ENCODE measurements at regions not wholly inside any gene's neighbourhood (a gene's known extent, or its start where the extent isn't known, plus 50 kb on each side); places are given as distances from the start of the nearest gene placed in this dataset.
A peak's percentile ranks its signal among the peaks of the same experiment; 100 is the strongest.

GRCh38 chr9:84419031-84419602, 78.6 kb upstream of the SLC28A3 start:
- DNase-seq (ENCODE audit: low read depth) = no peak
- H3K4me3 ChIP-seq (ENCODE audit: low read depth, low read length) = no peak overlapping the region
- no peak for TF ChIP-seq CTCF (IDR thresholded peaks at IDR 0.05; ENCODE audit: control insufficient read depth, extremely low read depth, insufficient read depth)

DNA sequence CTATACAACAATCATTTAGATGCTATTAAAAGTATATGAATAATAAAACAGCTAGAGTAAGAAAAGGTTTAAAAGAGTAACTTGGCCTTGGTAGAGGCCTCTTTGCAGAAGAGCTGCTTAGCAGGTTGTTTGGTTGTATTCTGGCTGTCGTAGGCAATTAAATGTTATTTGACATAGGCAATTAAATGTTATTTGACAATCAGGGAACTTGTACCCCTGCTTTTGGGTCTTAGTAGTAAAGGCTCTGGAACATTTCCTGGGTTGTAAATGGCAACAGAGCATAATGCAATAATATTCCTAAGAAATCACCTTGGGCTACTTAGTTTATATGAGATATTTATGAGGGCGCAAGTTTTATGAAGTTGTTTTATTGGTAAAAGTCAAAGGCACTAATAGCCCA, 84.4 kb upstream of the SLC28A3 start:
- no peak for TF ChIP-seq CTCF (IDR thresholded peaks at IDR 0.05; ENCODE audit: control insufficient read depth, extremely low read depth, insufficient read depth)
- peak; percentile 87 for DNase-seq (ENCODE audit: low read depth)
- H3K4me3 ChIP-seq (ENCODE audit: low read depth, low read length) = no peak overlapping the region

- no peak overlapping the region for H3K4me3 ChIP-seq (ENCODE audit: low read depth, low read length)
- no peak for TF ChIP-seq CTCF (IDR thresholded peaks at IDR 0.05; ENCODE audit: control insufficient read depth, extremely low read depth, insufficient read depth)
- no peak for DNase-seq (ENCODE audit: low read depth)
These were observed 92.2 kb upstream of the SLC28A3 start for GRCh38 chr9:84432746-84433145.

GRCh38 chr9:84435902-84436301, 95.3 kb upstream of the SLC28A3 start:
- no peak for DNase-seq (ENCODE audit: low read depth)
- no peak overlapping the region for H3K4me3 ChIP-seq (ENCODE audit: low read depth, low read length)
- TF ChIP-seq CTCF (IDR thresholded peaks at IDR 0.05; ENCODE audit: control insufficient read depth, extremely low read depth, insufficient read depth) = no peak

DNA sequence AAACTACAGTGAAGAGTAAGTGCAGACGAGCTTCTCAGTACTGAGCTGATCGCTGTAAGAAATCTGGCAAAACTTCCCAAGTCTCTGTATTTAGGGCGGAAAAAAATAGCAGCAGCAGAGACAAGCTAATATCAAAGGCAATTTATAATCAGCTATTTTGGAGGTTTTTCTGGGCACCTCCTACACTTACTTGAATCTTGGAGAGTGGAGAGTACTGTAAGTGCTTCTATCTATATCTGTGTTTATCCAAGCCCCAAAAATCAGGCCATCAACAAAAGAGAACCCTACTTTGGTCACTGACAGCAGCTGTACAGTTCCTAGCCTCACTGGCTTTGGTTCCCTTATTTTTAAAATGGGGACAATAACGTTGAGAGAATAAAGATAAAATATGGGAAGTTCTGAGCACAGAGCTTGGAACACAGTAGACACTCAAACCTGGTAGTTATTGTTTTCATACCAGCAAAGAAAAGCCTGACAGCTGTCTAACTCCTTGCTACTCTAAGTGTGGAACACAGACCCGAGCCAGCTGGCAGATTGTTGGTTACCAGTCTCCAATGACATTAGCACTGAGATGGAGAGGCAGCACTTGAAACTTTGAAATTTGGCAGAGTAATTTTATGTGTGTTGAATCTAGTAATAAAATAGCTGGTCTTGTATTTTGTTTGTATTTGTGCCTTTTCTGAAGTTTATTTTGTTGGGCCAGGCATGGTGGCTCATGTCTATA, 96.0 kb upstream of the SLC28A3 start:
- no peak overlapping the region for H3K4me3 ChIP-seq (ENCODE audit: low read depth, low read length)
- peak; percentile 51 for DNase-seq (ENCODE audit: low read depth)
- no peak for TF ChIP-seq CTCF (IDR thresholded peaks at IDR 0.05; ENCODE audit: control insufficient read depth, extremely low read depth, insufficient read depth)

- DNase-seq (ENCODE audit: low read depth) = no peak
- H3K4me3 ChIP-seq (ENCODE audit: low read depth, low read length) = no peak overlapping the region
- no peak for TF ChIP-seq CTCF (IDR thresholded peaks at IDR 0.05; ENCODE audit: control insufficient read depth, extremely low read depth, insufficient read depth)
These were observed 97.8 kb upstream of the SLC28A3 start for GRCh38 chr9:84438391-84438790.

DNA sequence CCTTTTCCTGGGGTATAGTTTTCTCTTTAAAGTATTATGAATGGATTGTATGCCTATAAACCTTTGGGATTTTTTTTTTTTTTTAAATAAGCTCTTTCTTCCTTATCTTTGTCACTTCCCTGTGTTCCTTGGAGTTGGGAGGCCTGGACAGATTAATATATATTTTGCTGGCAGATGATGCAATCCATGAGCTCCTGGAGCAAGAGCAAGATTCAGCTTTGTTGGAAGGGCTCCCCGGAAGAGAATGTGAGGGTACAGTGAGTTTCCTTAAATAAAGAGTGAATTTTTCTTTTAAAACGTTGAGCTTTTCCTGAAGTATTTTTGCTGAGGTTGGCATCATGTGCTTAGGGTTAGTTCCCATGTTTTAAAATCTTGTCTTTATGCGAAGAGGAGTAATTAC, 98.7 kb upstream of the SLC28A3 start:
- H3K4me3 ChIP-seq (ENCODE audit: low read depth, low read length) = no peak overlapping the region
- no peak for TF ChIP-seq CTCF (IDR thresholded peaks at IDR 0.05; ENCODE audit: control insufficient read depth, extremely low read depth, insufficient read depth)
- no peak for DNase-seq (ENCODE audit: low read depth)
